Peyer's patch (tissue), 4 donors: ENCODE measurements at regions not wholly inside any gene's neighbourhood (a gene's known extent, or its start where the extent isn't known, plus 50 kb on each side); places are given as distances from the start of the nearest gene placed in this dataset.

Source experiments
- CTCF ChIP-seq, 6 experiments: fragments of 450-650 bp in 4 of 6; fragments of 200-600 bp in 2 of 6; sonication (generic) in 1 of 6; IDR thresholded peaks; one replicate each; pipeline ENCODE4 v1.5.1; 2017 to 2019; ENCODE audit warnings: antibody characterized with exemption in 6 of 6, mild to moderate bottlenecking in 3 of 6, moderate library complexity in 1 of 6
- POLR2A ChIP-seq, 2 donors: fragments of 450-650 bp; IDR thresholded peaks; one replicate each; pipeline ENCODE4 v1.5.1; 2017; ENCODE audit warnings: antibody characterized with exemption in 2 of 2, mild to moderate bottlenecking in 2 of 2, moderate library complexity in 2 of 2

GRCh38 chr5:146948666-146949065 lies 70.1 kb upstream of the PPP2R2B start:
- TF ChIP-seq POLR2A (IDR thresholded peaks at IDR 0.05) (no peak), CTCF (IDR thresholded peaks at IDR 0.05) (no peak)
